ENCODE measurements at regions not wholly inside any gene's neighbourhood (a gene's known extent, or its start where the extent isn't known, plus 50 kb on each side); places are given as distances from the start of the nearest gene placed in this dataset.

GRCh38 chr10:3551761-3552160 lies 233.2 kb downstream of the KLF6 start:
- ATAC-seq = no peak
- Mint-ChIP-seq H3K36me3 (ENCODE audit: low read depth) (no peaks in the 10 kb centered on the region), H3K27ac (no peak overlapping the region), H3K9me3 (ENCODE audit: low read depth) (peaks cover 4% of the 10 kb centered on the region), H3K27me3 (peaks cover 3% of the 10 kb centered on the region), H3K4me1 (peaks cover 9% of the 10 kb centered on the region), H3K4me3 (no peak overlapping the region)
- CTCF ChIA-PET = no interaction called here
- intact Hi-C loops (cut with DNase I, micrococcal nuclease) = no loop called here
- DNase-seq = no peak
- POLR2A ChIA-PET = no interaction called here

DNA sequence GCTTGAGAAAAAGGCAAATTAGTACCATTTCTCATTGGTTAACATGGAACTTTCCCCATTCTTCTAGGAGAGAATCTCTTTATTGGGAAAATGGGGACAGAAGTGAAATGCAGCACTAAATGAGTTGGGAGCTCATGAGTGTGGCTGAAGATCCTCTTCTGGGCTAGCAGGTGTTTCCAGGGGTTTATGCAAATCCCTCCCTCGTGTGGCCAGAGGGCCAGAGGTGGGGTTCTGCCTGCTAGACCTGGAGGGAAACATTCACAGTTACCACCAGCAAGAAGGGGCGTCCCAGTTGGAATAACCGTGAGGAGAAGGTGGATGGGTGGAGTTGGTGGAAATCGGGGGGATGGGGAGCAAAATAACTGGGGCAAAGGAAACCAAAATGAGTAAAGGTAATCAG lies 235.9 kb downstream of the KLF6 start:
- intact Hi-C loops (cut with DNase I, micrococcal nuclease) = no loop called here
- Mint-ChIP-seq H3K36me3 (ENCODE audit: low read depth) (no peaks in the 10 kb centered on the region), H3K27ac (no peak overlapping the region), H3K4me1 (peaks cover 2% of the 10 kb centered on the region), H3K9me3 (ENCODE audit: low read depth) (peaks cover 4% of the 10 kb centered on the region), H3K27me3 (peaks cover 3% of the 10 kb centered on the region), H3K4me3 (no peak overlapping the region)
- ChIA-PET POLR2A (no interaction called here), CTCF (no interaction called here)
- DNase-seq = no peak
- no peak for ATAC-seq

- Mint-ChIP-seq H3K4me1 (no peaks in the 10 kb centered on the region), H3K9me3 (ENCODE audit: low read depth) (peaks cover 4% of the 10 kb centered on the region), H3K27me3 (peaks cover 3% of the 10 kb centered on the region), H3K27ac (no peak overlapping the region), H3K36me3 (ENCODE audit: low read depth) (no peaks in the 10 kb centered on the region), H3K4me3 (no peak overlapping the region)
- no peak for DNase-seq
- CTCF ChIA-PET = no interaction called here
- intact Hi-C loops (cut with DNase I, micrococcal nuclease) = no loop called here
- POLR2A ChIA-PET = no interaction called here
- no peak for ATAC-seq
Measured at GRCh38 chr10:3548702-3549101, 236.3 kb downstream of the KLF6 start.

DNA sequence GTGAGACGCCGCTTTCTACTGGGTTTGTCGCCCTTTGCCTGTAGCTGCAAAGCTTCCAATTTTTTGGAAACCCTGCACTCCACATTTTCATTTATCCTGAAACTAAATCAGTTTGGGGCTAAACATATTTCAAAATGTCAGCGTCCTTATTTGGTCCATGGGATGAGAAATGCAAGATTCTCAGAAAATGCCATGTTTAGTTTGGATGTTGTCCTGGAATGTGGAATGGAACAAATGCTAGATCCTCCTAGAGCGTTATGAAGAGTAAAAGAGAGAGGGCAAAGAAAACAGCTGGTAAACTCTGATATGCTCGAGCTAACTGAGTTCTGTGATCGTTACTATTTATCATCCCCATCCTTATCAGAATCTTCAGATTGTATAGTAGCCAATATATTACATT lies 236.9 kb downstream of the KLF6 start:
- Mint-ChIP-seq H3K27ac (no peak overlapping the region), H3K27me3 (peaks cover 3% of the 10 kb centered on the region), H3K9me3 (ENCODE audit: low read depth) (peaks cover 4% of the 10 kb centered on the region), H3K4me3 (no peak overlapping the region), H3K4me1 (no peaks in the 10 kb centered on the region), H3K36me3 (ENCODE audit: low read depth) (no peaks in the 10 kb centered on the region)
- no peak for DNase-seq
- intact Hi-C loops (cut with DNase I, micrococcal nuclease) = no loop called here
- ChIA-PET POLR2A (no interaction called here), CTCF (no interaction called here)
- no peak for ATAC-seq

- ChIA-PET POLR2A (no interaction called here), CTCF (interaction anchor here (0.7 kb wide), 1 partner anchor 29 kb away, joined by 3 read pairs; no protein-coding TSS in a partner anchor)
- ATAC-seq = no peak
- no peak for DNase-seq
- H3K36me3 Mint-ChIP-seq (ENCODE audit: low read depth) = no peaks in the 10 kb centered on the region
- intact Hi-C loops (cut with DNase I, micrococcal nuclease) = no loop called here
- H3K27me3 Mint-ChIP-seq = peaks cover 3% of the 10 kb centered on the region
- H3K27ac Mint-ChIP-seq = no peak overlapping the region
- peaks cover 4% of the 10 kb centered on the region for H3K9me3 Mint-ChIP-seq (ENCODE audit: low read depth)
- no peak overlapping the region for H3K4me3 Mint-ChIP-seq
- H3K4me1 Mint-ChIP-seq = no peaks in the 10 kb centered on the region
Measured at GRCh38 chr10:3544561-3544960, 240.4 kb downstream of the KLF6 start.

DNA sequence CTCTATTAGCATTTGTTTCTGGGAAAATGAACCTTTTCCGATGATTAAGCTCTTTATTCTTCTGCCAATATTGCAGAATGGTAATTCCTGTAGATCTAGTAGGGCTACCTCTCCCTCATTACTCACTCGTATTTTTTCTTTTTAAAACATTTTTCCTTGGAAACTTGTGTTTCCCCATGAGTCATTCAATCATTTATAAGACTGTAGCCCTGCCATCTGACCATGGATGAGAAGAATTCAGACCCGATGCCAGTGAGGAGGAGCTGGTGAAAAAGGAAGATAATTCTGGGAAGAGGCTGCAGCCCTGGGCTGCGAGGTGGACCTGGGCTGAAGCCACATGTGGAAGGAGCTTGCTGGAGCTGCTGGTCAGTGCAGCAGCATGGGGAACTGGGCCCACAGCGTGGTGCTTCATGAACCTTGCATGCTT lies 242.8 kb downstream of the KLF6 start:
- H3K4me3 Mint-ChIP-seq = no peak overlapping the region
- H3K4me1 Mint-ChIP-seq = peaks cover 6% of the 10 kb centered on the region
- H3K27ac Mint-ChIP-seq = no peak overlapping the region
- intact Hi-C loops (cut with DNase I, micrococcal nuclease) = no loop called here
- no peaks in the 10 kb centered on the region for H3K9me3 Mint-ChIP-seq (ENCODE audit: low read depth)
- DNase-seq (no peak), ATAC-seq (no peak)
- ChIA-PET CTCF (no interaction called here), POLR2A (no interaction called here)
- H3K27me3 Mint-ChIP-seq = no peaks in the 10 kb centered on the region
- no peaks in the 10 kb centered on the region for H3K36me3 Mint-ChIP-seq (ENCODE audit: low read depth)

- Mint-ChIP-seq H3K36me3 (ENCODE audit: low read depth) (no peaks in the 10 kb centered on the region), H3K27me3 (no peaks in the 10 kb centered on the region), H3K4me3 (no peak overlapping the region), H3K27ac (no peak overlapping the region), H3K4me1 (peaks cover 6% of the 10 kb centered on the region), H3K9me3 (ENCODE audit: low read depth) (no peaks in the 10 kb centered on the region)
- intact Hi-C loops (cut with DNase I, micrococcal nuclease) = no loop called here
- POLR2A ChIA-PET = no interaction called here
- CTCF ChIA-PET = no interaction called here
- ATAC-seq (no peak), DNase-seq (no peak)
Measured at GRCh38 chr10:3539696-3540383, 245.2 kb downstream of the KLF6 start.

DNA sequence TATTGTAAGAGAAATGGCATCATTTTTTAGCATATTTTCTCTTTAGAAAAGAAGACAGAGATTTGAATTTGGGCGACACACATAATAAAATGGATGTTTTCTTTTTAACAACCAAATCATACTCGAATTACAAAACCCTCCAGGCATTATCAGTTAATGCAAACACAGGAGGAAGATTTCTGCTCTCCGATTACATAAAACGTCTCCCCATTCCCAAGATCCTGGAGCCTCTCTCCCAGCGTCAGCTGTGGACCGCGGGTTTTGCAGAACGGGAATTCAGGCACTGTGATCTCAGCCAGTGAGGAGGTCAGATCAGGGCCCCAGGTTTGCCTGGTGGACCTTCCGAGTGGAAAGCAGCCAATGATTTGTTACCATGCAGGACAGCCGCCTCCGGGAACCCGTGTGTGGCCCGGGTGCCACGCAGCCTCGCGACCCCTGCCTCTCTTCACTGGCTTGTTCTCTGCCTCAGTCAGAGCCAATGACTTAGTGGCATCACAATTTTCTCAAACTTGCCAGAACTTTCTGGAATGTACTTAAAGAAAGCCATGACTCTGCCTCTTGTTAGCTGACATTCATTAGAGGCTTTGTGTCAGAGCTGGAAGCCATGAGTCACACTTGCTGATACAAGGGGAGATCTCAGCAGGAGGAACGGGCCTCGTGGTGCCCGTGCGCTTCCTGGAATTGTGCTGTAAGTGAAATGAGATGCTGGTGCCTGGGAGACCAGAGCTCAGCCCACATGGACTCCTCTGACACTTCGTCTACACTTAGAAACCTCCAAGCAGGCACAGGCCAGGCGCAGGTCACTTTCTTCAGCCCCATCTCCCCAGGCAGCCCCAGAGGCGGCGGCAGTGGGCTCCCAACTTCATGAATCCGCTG lies 246.1 kb downstream of the KLF6 start:
- Mint-ChIP-seq H3K9me3 (ENCODE audit: low read depth) (no peaks in the 10 kb centered on the region), H3K27ac (peak overlapping the region; percentile 42), H3K27me3 (no peaks in the 10 kb centered on the region), H3K4me1 (peaks cover 6% of the 10 kb centered on the region), H3K4me3 (no peak overlapping the region), H3K36me3 (ENCODE audit: low read depth) (no peaks in the 10 kb centered on the region)
- CTCF ChIA-PET = no interaction called here
- ATAC-seq (peak; percentile 49), DNase-seq (peak; percentile 49)
- POLR2A ChIA-PET = no interaction called here
- intact Hi-C loops (cut with DNase I, micrococcal nuclease) = no loop called here

DNA sequence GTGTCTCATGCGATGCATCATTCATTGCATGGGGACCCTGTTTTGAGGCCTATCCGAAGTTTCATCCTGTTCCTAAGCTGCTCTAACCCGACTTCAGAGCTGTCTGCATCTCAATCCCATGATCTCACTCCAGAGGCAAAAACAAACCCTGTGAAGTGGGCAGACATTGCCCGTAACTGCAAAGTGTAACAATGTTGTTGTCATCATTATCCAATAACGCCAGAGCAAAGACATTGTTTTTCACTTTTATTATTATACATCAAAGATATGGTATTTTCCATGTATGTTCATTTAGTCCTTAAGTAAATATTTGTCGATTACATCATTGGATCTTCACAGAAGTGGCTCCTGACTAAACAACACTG lies 246.7 kb downstream of the KLF6 start:
- POLR2A ChIA-PET = no interaction called here
- H3K27me3 Mint-ChIP-seq = no peaks in the 10 kb centered on the region
- CTCF ChIA-PET = no interaction called here
- DNase-seq = no peak
- H3K36me3 Mint-ChIP-seq (ENCODE audit: low read depth) = no peaks in the 10 kb centered on the region
- no peak overlapping the region for H3K4me3 Mint-ChIP-seq
- no peak overlapping the region for H3K27ac Mint-ChIP-seq
- intact Hi-C loops (cut with DNase I, micrococcal nuclease) = no loop called here
- H3K4me1 Mint-ChIP-seq = peaks cover 6% of the 10 kb centered on the region
- no peaks in the 10 kb centered on the region for H3K9me3 Mint-ChIP-seq (ENCODE audit: low read depth)
- ATAC-seq = no peak

- Mint-ChIP-seq H3K4me3 (no peak overlapping the region), H3K9me3 (ENCODE audit: low read depth) (no peaks in the 10 kb centered on the region), H3K36me3 (ENCODE audit: low read depth) (no peaks in the 10 kb centered on the region), H3K27ac (no peak overlapping the region), H3K4me1 (peaks cover 6% of the 10 kb centered on the region), H3K27me3 (no peaks in the 10 kb centered on the region)
- ATAC-seq = no peak
- DNase-seq = no peak
- POLR2A ChIA-PET = no interaction called here
- CTCF ChIA-PET = interaction anchor here (0.6 kb wide), 1 partner anchor 191 kb away, joined by 3 read pairs; no protein-coding TSS in a partner anchor
- intact Hi-C loops (cut with DNase I, micrococcal nuclease) = no loop called here
Measured at GRCh38 chr10:3537518-3537917, 247.5 kb downstream of the KLF6 start.

GRCh38 chr10:3535001-3535400 lies 250.0 kb downstream of the KLF6 start:
- Mint-ChIP-seq H3K36me3 (ENCODE audit: low read depth) (no peaks in the 10 kb centered on the region), H3K4me1 (peaks cover 6% of the 10 kb centered on the region), H3K27ac (no peak overlapping the region), H3K27me3 (no peaks in the 10 kb centered on the region), H3K9me3 (ENCODE audit: low read depth) (no peaks in the 10 kb centered on the region), H3K4me3 (no peak overlapping the region)
- intact Hi-C loops (cut with DNase I, micrococcal nuclease) = no loop called here
- ChIA-PET CTCF (interaction anchor here (0.6 to 1.6 kb wide), 3 partner anchors 10 to 878 kb away, joined by 3 read pairs; no protein-coding TSS in a partner anchor), POLR2A (no interaction called here)
- DNase-seq (no peak), ATAC-seq (no peak)

- intact Hi-C loops (cut with DNase I, micrococcal nuclease) = no loop called here
- Mint-ChIP-seq H3K9me3 (ENCODE audit: low read depth) (no peaks in the 10 kb centered on the region), H3K27ac (no peak overlapping the region), H3K27me3 (no peaks in the 10 kb centered on the region), H3K4me3 (no peak overlapping the region), H3K4me1 (peaks cover 6% of the 10 kb centered on the region), H3K36me3 (ENCODE audit: low read depth) (no peaks in the 10 kb centered on the region)
- POLR2A ChIA-PET = no interaction called here
- CTCF ChIA-PET = interaction anchor here (0.8 to 1.6 kb wide), 2 partner anchors 9 to 527 kb away, joined by 3 read pairs; no protein-coding TSS in a partner anchor
- DNase-seq = no peak
- ATAC-seq = no peak
Measured at GRCh38 chr10:3534433-3534832, 250.6 kb downstream of the KLF6 start.

All from activated CD4-positive, alpha-beta T cell treated with anti-CD3 and anti-CD28 coated beads for 36 hours (primary cell).